ENCODE measurements at regions not wholly inside any gene's neighbourhood (a gene's known extent, or its start where the extent isn't known, plus 50 kb on each side); places are given as distances from the start of the nearest gene placed in this dataset.

- ChIA-PET RAD21 (ENCODE audit: unreplicated experiment) (no interaction called here), CTCF (no interaction called here), POLR2A (no interaction called here), SMC1A (ENCODE audit: uncharacterized antibody, unreplicated experiment) (no interaction called here)
- H3K36me3 ChIP-seq (ENCODE audit: control insufficient read depth in 2 of 2, insufficient read depth in 2 of 2, low read length in 1 of 2): no peaks in the 10 kb centered on the region
- no peaks in the 10 kb centered on the region for H3K9me3 ChIP-seq (replicated peaks; ENCODE audit: control insufficient read depth, insufficient read depth, low read length)
- ATAC-seq (no peak), DNase-seq (ENCODE audit: low read depth, low spot score) (no peak), FAIRE-seq (no peak)
- H3K27ac ChIP-seq (ENCODE audit: control insufficient read depth, insufficient read depth): no peak overlapping the region
- 7% methylated on average over 7 of the region's 7 CpGs for WGBS (ENCODE audit: insufficient coverage, insufficient replicate concordance, low lambda C conversion rate, missing lambda C conversion rate)
- intact Hi-C loops (cut with micrococcal nuclease; ENCODE audit: unreplicated experiment): no loop called here
- no peaks in the 10 kb centered on the region for H3K79me2 ChIP-seq (ENCODE audit: control insufficient read depth, insufficient read depth, low read length)
- H2AFZ ChIP-seq (ENCODE audit: control insufficient read depth, low read depth, low read length): no peak overlapping the region
- in situ Hi-C loops (cut with MboI): no loop called here
- no peak overlapping the region for H3K4me3 ChIP-seq
- no peak overlapping the region for H3K9ac ChIP-seq (ENCODE audit: control insufficient read depth, insufficient read depth, low read length)
- no peak overlapping the region for H3K4me2 ChIP-seq (ENCODE audit: control insufficient read depth, insufficient read depth)
- TF ChIP-seq RB1 (IDR thresholded peaks at IDR 0.05; ENCODE audit: borderline replicate concordance): no peak
- no peak for TF ChIP-seq SREBF2 (IDR thresholded peaks at IDR 0.05; ENCODE audit: low read length)
- no peak for TF ChIP-seq NRF1 (conservative IDR thresholded peaks at IDR 0.05; ENCODE audit: low read depth, low read length)
- no peak for TF ChIP-seq SRF (IDR thresholded peaks at IDR 0.05; ENCODE audit: low read depth in 2 of 2, low read length in 2 of 2)
- no peak for TF ChIP-seq SMAD1 (IDR thresholded peaks at IDR 0.05; ENCODE audit: low read depth, partially characterized antibody)
- no peak for TF ChIP-seq STAT1 (conservative IDR thresholded peaks at IDR 0.05)
- no peak for TF ChIP-seq ETV6 (conservative IDR thresholded peaks at IDR 0.05 in 1 of 2, IDR thresholded peaks at IDR 0.05 in 1 of 2; ENCODE audit: borderline replicate concordance in 1 of 2, low read depth in 1 of 2)
- no peaks in the 10 kb centered on the region for H3K4me1 ChIP-seq (ENCODE audit: control insufficient read depth, insufficient read depth, low read length)
- BruUV-seq (replicated peaks): no TSS peak
- no peaks in the 10 kb centered on the region; a peak in 1 of 4 replicates for H3K27me3 ChIP-seq (replicated peaks in 1 of 2; ENCODE audit: control insufficient read depth in 2 of 2, insufficient read depth in 2 of 2, low read length in 1 of 2)
- H4K20me1 ChIP-seq (ENCODE audit: control insufficient read depth, insufficient read depth): no peaks in the 10 kb centered on the region
Measured at GRCh38 chr10:121217331-121217730, 366.2 kb downstream of the WDR11 start.

DNA sequence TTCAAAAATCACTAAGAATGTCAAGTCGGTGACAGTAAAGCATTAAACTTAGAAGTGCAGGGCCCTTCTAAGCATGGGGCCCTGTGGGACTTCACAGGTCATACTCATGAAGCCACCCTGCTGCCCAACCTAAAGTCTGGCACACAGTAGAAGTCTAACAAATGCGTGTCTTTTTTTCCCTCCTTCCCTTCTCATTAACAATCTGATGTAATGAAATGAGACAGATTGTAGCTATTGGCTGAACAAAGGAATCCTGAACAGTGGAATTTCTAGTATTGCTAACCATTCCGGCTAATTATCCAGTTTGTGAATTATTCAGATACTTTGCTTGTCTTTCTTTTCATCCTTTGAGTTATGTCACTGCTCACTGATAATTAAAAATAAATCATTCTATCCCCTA is 369.9 kb downstream of the WDR11 start:
- H3K9ac ChIP-seq (ENCODE audit: control insufficient read depth, insufficient read depth, low read length): no peak overlapping the region
- ATAC-seq: no peak
- H2AFZ ChIP-seq (ENCODE audit: control insufficient read depth, low read depth, low read length): no peak overlapping the region
- no TSS peak for BruUV-seq (replicated peaks)
- RAD21 ChIA-PET (ENCODE audit: unreplicated experiment): no interaction called here
- no peak overlapping the region for H3K27ac ChIP-seq (ENCODE audit: control insufficient read depth, insufficient read depth)
- no peaks in the 10 kb centered on the region for H3K79me2 ChIP-seq (ENCODE audit: control insufficient read depth, insufficient read depth, low read length)
- H3K4me2 ChIP-seq (ENCODE audit: control insufficient read depth, insufficient read depth): no peak overlapping the region
- SMC1A ChIA-PET (ENCODE audit: uncharacterized antibody, unreplicated experiment): no interaction called here
- intact Hi-C loops (cut with micrococcal nuclease; ENCODE audit: unreplicated experiment): no loop called here
- in situ Hi-C loops (cut with MboI): no loop called here
- POLR2A ChIA-PET: no interaction called here
- FAIRE-seq: no peak
- H4K20me1 ChIP-seq (ENCODE audit: control insufficient read depth, insufficient read depth): no peaks in the 10 kb centered on the region
- H3K4me3 ChIP-seq: no peak overlapping the region
- TF ChIP-seq ATF2 (IDR thresholded peaks at IDR 0.05; ENCODE audit: low read length) (no peak), SMARCA5 (IDR thresholded peaks at IDR 0.05) (no peak), SMAD5 (IDR thresholded peaks at IDR 0.05; ENCODE audit: low read depth) (no peak), SIX5 (IDR thresholded peaks at IDR 0.05; ENCODE audit: low read depth, low read length, severe bottlenecking) (no peak), POU2F2 (IDR thresholded peaks at IDR 0.05; ENCODE audit: borderline replicate concordance, low read depth, low read length) (no peak), CBFB (IDR thresholded peaks at IDR 0.05; ENCODE audit: low read depth) (no peak), SREBF1 (IDR thresholded peaks at IDR 0.05; ENCODE audit: low read length) (no peak), CREM (IDR thresholded peaks at IDR 0.05; ENCODE audit: low read depth) (no peak)
- no peaks in the 10 kb centered on the region for H3K36me3 ChIP-seq (ENCODE audit: control insufficient read depth in 2 of 2, insufficient read depth in 2 of 2, low read length in 1 of 2)
- H3K4me1 ChIP-seq (ENCODE audit: control insufficient read depth, insufficient read depth, low read length): no peaks in the 10 kb centered on the region
- H3K27me3 ChIP-seq (replicated peaks in 1 of 2; ENCODE audit: control insufficient read depth in 2 of 2, insufficient read depth in 2 of 2, low read length in 1 of 2): no peaks in the 10 kb centered on the region
- 13% methylated on average over 3 of the region's 3 CpGs for WGBS (ENCODE audit: insufficient coverage, insufficient replicate concordance, low lambda C conversion rate, missing lambda C conversion rate)
- H3K9me3 ChIP-seq (replicated peaks; ENCODE audit: control insufficient read depth, insufficient read depth, low read length): no peaks in the 10 kb centered on the region
- CTCF ChIA-PET: no interaction called here
- DNase-seq (ENCODE audit: low read depth, low spot score): no peak

Measured in GM12878 (cell line).